ENCODE measurements at regions not wholly inside any gene's neighbourhood (a gene's known extent, or its start where the extent isn't known, plus 50 kb on each side); places are given as distances from the start of the nearest gene placed in this dataset.
"Not testable (repeated sequence)": the region's sequence is repeated elsewhere in the genome, so short reads cannot be mapped to it uniquely, and the experiment has no call there.

DNA sequence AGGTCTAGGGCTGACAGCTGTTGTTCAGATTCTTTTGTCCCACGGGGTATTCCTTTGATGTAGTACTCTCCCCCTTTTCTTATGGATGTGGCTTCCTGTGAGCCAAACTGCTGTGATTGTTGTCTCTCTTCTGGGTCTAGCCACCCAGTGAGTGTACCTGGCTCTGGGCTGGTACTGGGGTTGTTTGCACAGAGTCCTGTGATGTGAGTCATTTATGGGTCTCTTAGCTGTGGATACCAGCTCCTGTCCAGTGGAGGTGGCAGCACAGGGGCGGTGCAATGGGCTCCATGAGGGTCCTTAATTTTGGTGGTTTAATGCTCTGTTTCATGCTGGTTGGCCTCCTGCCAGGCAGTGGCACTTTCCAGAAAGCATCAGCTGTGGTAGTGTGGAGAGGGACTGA lies 161.3 kb downstream of the CAVIN4 start:
- Histone ChIP-seq H3K36me3 (ENCODE audit: insufficient read depth, low read length) (no peaks in the 10 kb centered on the region), H3K9me3 (ENCODE audit: insufficient read depth, low read depth, low read length) (no peaks in the 10 kb centered on the region), H3K27me3 (ENCODE audit: insufficient read depth, low read length) (no peaks in the 10 kb centered on the region), H3K4me1 (ENCODE audit: insufficient read depth, low read length) (peaks cover 15% of the 10 kb centered on the region), H3K27ac (ENCODE audit: low read depth, low read length) (no peak overlapping the region), H3K4me3 (ENCODE audit: low read length) (no peak overlapping the region), H3K9ac (ENCODE audit: low read depth, low read length) (no peak overlapping the region)
- WGBS, result 66% methylated on average over 2 of the region's 2 CpGs

GRCh38 chr9:100739666-100740065 lies 161.8 kb downstream of the CAVIN4 start:
- WGBS, result 81% methylated on average over 5 of the region's 5 CpGs
- Histone ChIP-seq H3K4me3 (ENCODE audit: low read length) (no peak overlapping the region), H3K9ac (ENCODE audit: low read depth, low read length) (no peak overlapping the region), H3K27ac (ENCODE audit: low read depth, low read length) (no peak overlapping the region), H3K4me1 (ENCODE audit: insufficient read depth, low read length) (peaks cover 15% of the 10 kb centered on the region), H3K27me3 (ENCODE audit: insufficient read depth, low read length) (no peaks in the 10 kb centered on the region), H3K9me3 (ENCODE audit: insufficient read depth, low read depth, low read length) (no peaks in the 10 kb centered on the region), H3K36me3 (ENCODE audit: insufficient read depth, low read length) (no peaks in the 10 kb centered on the region)

DNA sequence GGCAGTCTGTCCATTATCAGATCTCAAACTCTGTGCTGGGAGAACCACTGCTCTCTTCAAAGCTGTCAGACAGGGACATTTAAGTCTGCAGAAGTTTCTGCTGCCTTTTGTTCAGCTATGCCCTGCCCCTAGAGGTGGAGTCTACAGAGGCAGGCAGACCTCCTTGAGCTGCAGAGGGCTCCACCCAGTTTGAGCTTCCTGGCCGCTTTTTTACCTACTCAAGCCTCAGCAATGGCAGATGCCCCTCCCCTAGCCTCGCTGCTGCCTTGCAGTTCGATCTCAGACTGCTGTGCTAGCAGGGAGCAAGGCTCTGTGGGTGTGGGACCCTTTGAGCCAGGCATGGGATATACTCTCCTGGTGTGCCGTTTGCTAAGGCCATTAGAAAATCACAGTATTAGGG lies 171.1 kb downstream of the CAVIN4 start:
- not testable (repeated sequence) for H3K4me1 ChIP-seq (ENCODE audit: insufficient read depth, low read length); H3K36me3 ChIP-seq (ENCODE audit: insufficient read depth, low read length); H3K9ac ChIP-seq (ENCODE audit: low read depth, low read length); H3K9me3 ChIP-seq (ENCODE audit: insufficient read depth, low read depth, low read length); H3K4me3 ChIP-seq (ENCODE audit: low read length); H3K27ac ChIP-seq (ENCODE audit: low read depth, low read length); H3K27me3 ChIP-seq (ENCODE audit: insufficient read depth, low read length)
- WGBS, result 72% methylated on average over 4 of the region's 4 CpGs

GRCh38 chr9:100756217-100756616 lies 178.3 kb downstream of the CAVIN4 start:
- no peak overlapping the region for H3K9ac ChIP-seq (ENCODE audit: low read depth, low read length)
- H3K9me3 ChIP-seq (ENCODE audit: insufficient read depth, low read depth, low read length), result 0 out of 2 replicates have a peak, but pooled peaks cover 2% of the 10 kb centered on the region
- H3K4me3 ChIP-seq (ENCODE audit: low read length), result no peak overlapping the region
- H3K36me3 ChIP-seq (ENCODE audit: insufficient read depth, low read length), result no peaks in the 10 kb centered on the region
- WGBS, result 92% methylated on average over 2 of the region's 2 CpGs
- H3K27me3 ChIP-seq (ENCODE audit: insufficient read depth, low read length), result no peaks in the 10 kb centered on the region
- no peak overlapping the region for H3K27ac ChIP-seq (ENCODE audit: low read depth, low read length)
- no peaks in the 10 kb centered on the region for H3K4me1 ChIP-seq (ENCODE audit: insufficient read depth, low read length)

GRCh38 chr9:100759215-100759614 lies 181.3 kb downstream of the CAVIN4 start:
- Histone ChIP-seq H3K27ac (ENCODE audit: low read depth, low read length) (no peak overlapping the region), H3K9ac (ENCODE audit: low read depth, low read length) (no peak overlapping the region), H3K36me3 (ENCODE audit: insufficient read depth, low read length) (no peaks in the 10 kb centered on the region), H3K27me3 (ENCODE audit: insufficient read depth, low read length) (no peaks in the 10 kb centered on the region), H3K9me3 (ENCODE audit: insufficient read depth, low read depth, low read length) (no peaks in the 10 kb centered on the region), H3K4me1 (ENCODE audit: insufficient read depth, low read length) (no peaks in the 10 kb centered on the region), H3K4me3 (ENCODE audit: low read length) (no peak overlapping the region)
- 81% methylated on average over 3 of the region's 3 CpGs for WGBS

GRCh38 chr9:100761276-100761802 lies 183.5 kb downstream of the CAVIN4 start:
- 67% methylated on average over 1 of the region's 1 CpG for WGBS
- H3K9ac ChIP-seq (ENCODE audit: low read depth, low read length), result no peak overlapping the region
- H3K4me1 ChIP-seq (ENCODE audit: insufficient read depth, low read length), result no peaks in the 10 kb centered on the region
- no peak overlapping the region for H3K27ac ChIP-seq (ENCODE audit: low read depth, low read length)
- H3K27me3 ChIP-seq (ENCODE audit: insufficient read depth, low read length), result no peaks in the 10 kb centered on the region
- no peak overlapping the region for H3K4me3 ChIP-seq (ENCODE audit: low read length)
- no peaks in the 10 kb centered on the region for H3K9me3 ChIP-seq (ENCODE audit: insufficient read depth, low read depth, low read length)
- no peaks in the 10 kb centered on the region for H3K36me3 ChIP-seq (ENCODE audit: insufficient read depth, low read length)

DNA sequence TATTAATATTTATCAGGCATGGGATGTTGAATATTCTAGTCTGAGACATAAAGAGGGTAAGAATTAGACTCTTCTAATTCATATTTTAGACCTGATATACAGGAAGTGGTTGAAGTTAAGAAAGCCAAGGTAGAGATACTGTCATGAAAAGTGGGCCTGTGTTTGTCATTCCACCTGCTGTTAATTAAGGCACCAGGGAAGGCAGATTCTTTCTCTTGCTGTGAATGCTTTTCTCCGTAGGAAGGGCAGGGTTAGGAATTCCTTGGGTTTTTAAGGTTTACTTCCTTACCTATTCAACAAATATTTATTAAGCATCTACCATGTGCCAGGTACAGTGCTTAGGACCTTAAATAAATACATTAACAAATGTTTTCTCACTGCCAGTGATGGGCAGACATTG lies 196.4 kb downstream of the CAVIN4 start:
- H3K36me3 ChIP-seq (ENCODE audit: insufficient read depth, low read length), result no peaks in the 10 kb centered on the region
- 0% methylated on average over 1 of the region's 1 CpG for WGBS
- H3K4me1 ChIP-seq (ENCODE audit: insufficient read depth, low read length), result peaks cover 22% of the 10 kb centered on the region
- H3K9ac ChIP-seq (ENCODE audit: low read depth, low read length), result no peak overlapping the region
- no peaks in the 10 kb centered on the region for H3K9me3 ChIP-seq (ENCODE audit: insufficient read depth, low read depth, low read length)
- H3K27me3 ChIP-seq (ENCODE audit: insufficient read depth, low read length), result no peaks in the 10 kb centered on the region
- no peak overlapping the region for H3K4me3 ChIP-seq (ENCODE audit: low read length)
- H3K27ac ChIP-seq (ENCODE audit: low read depth, low read length), result no peak overlapping the region

GRCh38 chr9:100774962-100775361 lies 197.1 kb downstream of the CAVIN4 start:
- peaks cover 22% of the 10 kb centered on the region for H3K4me1 ChIP-seq (ENCODE audit: insufficient read depth, low read length)
- no peaks in the 10 kb centered on the region for H3K27me3 ChIP-seq (ENCODE audit: insufficient read depth, low read length)
- H3K9ac ChIP-seq (ENCODE audit: low read depth, low read length), result no peak overlapping the region
- H3K4me3 ChIP-seq (ENCODE audit: low read length), result no peak overlapping the region
- no peaks in the 10 kb centered on the region for H3K36me3 ChIP-seq (ENCODE audit: insufficient read depth, low read length)
- 54% methylated on average over 1 of the region's 1 CpG for WGBS
- no peak overlapping the region for H3K27ac ChIP-seq (ENCODE audit: low read depth, low read length)
- no peaks in the 10 kb centered on the region for H3K9me3 ChIP-seq (ENCODE audit: insufficient read depth, low read depth, low read length)

DNA sequence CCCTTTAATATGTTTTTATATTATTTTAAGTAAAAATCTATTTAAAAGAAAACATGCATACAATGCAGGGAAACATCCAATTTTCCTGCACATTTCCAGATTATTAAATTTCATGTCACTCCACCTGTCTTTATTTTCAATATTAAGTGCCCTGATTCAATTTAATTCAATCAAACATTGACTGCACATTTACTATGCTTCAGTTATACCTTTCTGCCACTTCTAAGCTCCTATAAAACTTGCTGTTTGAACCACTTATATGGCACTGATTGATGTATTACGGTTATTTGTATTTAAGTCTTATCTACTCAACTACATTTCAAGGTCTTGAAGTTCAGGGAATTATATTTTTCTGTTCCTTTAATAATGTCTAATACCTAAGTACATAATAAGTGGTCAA lies 198.0 kb downstream of the CAVIN4 start:
- Histone ChIP-seq H3K27me3 (ENCODE audit: insufficient read depth, low read length) (no peaks in the 10 kb centered on the region), H3K9ac (ENCODE audit: low read depth, low read length) (no peak overlapping the region), H3K4me3 (ENCODE audit: low read length) (no peak overlapping the region), H3K9me3 (ENCODE audit: insufficient read depth, low read depth, low read length) (no peaks in the 10 kb centered on the region), H3K4me1 (ENCODE audit: insufficient read depth, low read length) (peaks cover 22% of the 10 kb centered on the region), H3K27ac (ENCODE audit: low read depth, low read length) (no peak overlapping the region), H3K36me3 (ENCODE audit: insufficient read depth, low read length) (no peaks in the 10 kb centered on the region)
- WGBS, result no CpG with 5 or more reads among the region's 1 CpG

DNA sequence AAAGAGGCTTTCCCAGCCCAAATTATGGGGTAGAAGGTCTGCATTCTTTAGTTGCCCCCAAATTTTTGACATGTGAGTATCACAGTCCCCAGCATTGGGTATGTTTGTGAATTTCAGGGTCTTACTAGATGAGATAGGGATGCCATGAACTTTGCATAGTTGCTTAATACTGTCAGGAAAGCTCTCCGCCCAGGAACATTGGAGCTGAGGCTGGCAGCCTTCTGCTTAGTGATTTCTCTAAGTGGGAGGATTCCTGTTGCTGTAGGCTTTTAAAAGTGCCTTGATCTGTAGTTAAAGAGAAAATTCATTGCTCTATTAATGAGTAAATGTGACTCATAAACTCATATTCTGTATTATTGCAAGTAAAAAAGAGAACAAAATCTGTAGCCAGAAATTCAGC lies 206.9 kb downstream of the CAVIN4 start:
- no peaks in the 10 kb centered on the region for H3K4me1 ChIP-seq (ENCODE audit: insufficient read depth, low read length)
- H3K36me3 ChIP-seq (ENCODE audit: insufficient read depth, low read length), result no peaks in the 10 kb centered on the region
- H3K4me3 ChIP-seq (ENCODE audit: low read length), result no peak overlapping the region
- WGBS, result 91% methylated on average over 1 of the region's 1 CpG
- H3K9me3 ChIP-seq (ENCODE audit: insufficient read depth, low read depth, low read length), result 0 out of 2 replicates have a peak, but pooled peaks cover 6% of the 10 kb centered on the region
- no peaks in the 10 kb centered on the region for H3K27me3 ChIP-seq (ENCODE audit: insufficient read depth, low read length)
- no peak overlapping the region for H3K9ac ChIP-seq (ENCODE audit: low read depth, low read length)
- H3K27ac ChIP-seq (ENCODE audit: low read depth, low read length), result no peak overlapping the region

- H3K4me1 ChIP-seq (ENCODE audit: insufficient read depth, low read length), result no peaks in the 10 kb centered on the region
- 0 out of 2 replicates have a peak, but pooled peaks cover 6% of the 10 kb centered on the region for H3K9me3 ChIP-seq (ENCODE audit: insufficient read depth, low read depth, low read length)
- H3K4me3 ChIP-seq (ENCODE audit: low read length), result no peak overlapping the region
- no peaks in the 10 kb centered on the region for H3K36me3 ChIP-seq (ENCODE audit: insufficient read depth, low read length)
- WGBS, result 86% methylated on average over 1 of the region's 1 CpG
- no peak overlapping the region for H3K9ac ChIP-seq (ENCODE audit: low read depth, low read length)
- H3K27me3 ChIP-seq (ENCODE audit: insufficient read depth, low read length), result no peaks in the 10 kb centered on the region
- H3K27ac ChIP-seq (ENCODE audit: low read depth, low read length), result no peak overlapping the region
Observed at GRCh38 chr9:100785946-100786345, 208.1 kb downstream of the CAVIN4 start.

GRCh38 chr9:100794738-100795269 lies 216.9 kb downstream of the CAVIN4 start:
- Histone ChIP-seq H3K27ac (ENCODE audit: low read depth, low read length) (no peak overlapping the region), H3K9me3 (ENCODE audit: insufficient read depth, low read depth, low read length) (no peaks in the 10 kb centered on the region), H3K4me3 (ENCODE audit: low read length) (no peak overlapping the region), H3K36me3 (ENCODE audit: insufficient read depth, low read length) (no peaks in the 10 kb centered on the region), H3K9ac (ENCODE audit: low read depth, low read length) (no peak overlapping the region), H3K27me3 (ENCODE audit: insufficient read depth, low read length) (no peaks in the 10 kb centered on the region), H3K4me1 (ENCODE audit: insufficient read depth, low read length) (no peaks in the 10 kb centered on the region)
- WGBS, result 93% methylated on average over 5 of the region's 5 CpGs
